ENCODE measurements at regions not wholly inside any gene's neighbourhood (a gene's known extent, or its start where the extent isn't known, plus 50 kb on each side); places are given as distances from the start of the nearest gene placed in this dataset.
A peak's percentile ranks its signal among the peaks of the same experiment; 100 is the strongest.

DNA sequence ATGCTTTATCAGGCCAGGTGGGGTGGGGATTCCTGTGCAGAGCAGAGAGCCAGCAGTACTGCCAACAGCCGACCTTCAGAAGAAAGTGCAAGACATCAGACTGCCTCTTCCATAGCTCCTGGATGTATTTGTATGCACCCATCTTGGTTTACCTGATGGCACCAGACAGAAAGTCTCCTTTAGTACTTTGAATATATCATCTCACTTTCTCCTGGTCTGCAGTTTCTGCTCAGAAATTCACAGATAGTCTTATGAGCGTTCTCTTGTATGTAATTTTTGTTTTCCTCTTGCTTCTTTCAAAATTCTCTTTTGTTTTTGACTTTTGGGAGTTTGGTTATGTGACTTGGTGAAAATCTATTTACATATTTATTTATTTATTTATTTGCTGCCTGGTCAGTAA lies 446.4 kb upstream of the CADM1 start:
- no peak for DNase-seq (ENCODE audit: low read depth in 4 of 4, low spot score in 1 of 4)

GRCh38 chr11:115944596-115944995 lies 440.4 kb upstream of the CADM1 start:
- no peak for DNase-seq (ENCODE audit: low read depth in 4 of 4, low spot score in 1 of 4)

DNA sequence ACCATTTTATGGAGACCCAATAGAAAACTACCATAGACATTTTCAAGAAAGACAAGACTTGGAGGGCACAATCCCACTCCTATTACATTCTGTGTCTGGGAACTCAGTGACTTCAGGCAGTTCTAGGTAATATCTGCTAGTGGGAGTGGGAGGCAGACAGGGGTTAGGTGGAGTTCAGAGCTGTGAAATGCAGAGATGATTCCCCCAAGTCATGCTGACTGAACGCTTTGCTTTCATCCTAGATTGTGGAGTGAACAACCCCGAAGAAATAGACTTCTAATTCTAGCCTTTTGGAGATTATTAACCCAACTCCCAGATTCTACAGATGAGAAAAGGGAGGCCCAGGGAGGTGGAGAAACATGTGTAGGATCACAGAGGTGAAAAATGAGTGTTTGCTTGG lies 437.8 kb upstream of the CADM1 start:
- no peak for DNase-seq (ENCODE audit: low read depth in 4 of 4, low spot score in 1 of 4)

DNA sequence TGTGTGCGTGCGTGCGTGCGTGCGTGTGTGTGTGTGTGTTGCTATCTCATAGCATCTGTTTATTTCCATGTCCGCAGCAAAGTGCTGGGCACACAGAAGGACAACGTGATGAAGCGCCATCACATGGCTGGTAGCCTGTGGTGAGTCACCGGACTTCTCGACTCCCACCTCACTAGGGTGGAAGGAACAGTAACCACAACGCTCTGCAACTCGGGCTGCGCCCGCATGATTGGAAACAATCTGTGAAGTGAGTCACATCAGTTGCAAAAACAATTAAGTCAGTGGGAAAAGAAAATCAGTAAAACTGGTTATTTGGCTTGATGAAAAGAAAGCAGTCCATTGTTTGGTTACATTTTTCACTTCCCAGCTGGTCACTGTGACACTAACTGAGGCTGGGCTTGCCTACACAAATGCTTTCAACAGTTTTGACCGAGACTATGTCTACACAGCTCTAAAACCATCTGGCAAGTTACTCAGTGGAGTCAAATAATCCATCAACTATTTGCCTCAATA lies 437.3 kb upstream of the CADM1 start:
- DNase-seq (ENCODE audit: low read depth in 4 of 4, low spot score in 1 of 4): no peak

- no peak for DNase-seq (ENCODE audit: low read depth in 4 of 4, low spot score in 1 of 4)
These were observed 436.8 kb upstream of the CADM1 start for GRCh38 chr11:115941044-115941443.

DNA sequence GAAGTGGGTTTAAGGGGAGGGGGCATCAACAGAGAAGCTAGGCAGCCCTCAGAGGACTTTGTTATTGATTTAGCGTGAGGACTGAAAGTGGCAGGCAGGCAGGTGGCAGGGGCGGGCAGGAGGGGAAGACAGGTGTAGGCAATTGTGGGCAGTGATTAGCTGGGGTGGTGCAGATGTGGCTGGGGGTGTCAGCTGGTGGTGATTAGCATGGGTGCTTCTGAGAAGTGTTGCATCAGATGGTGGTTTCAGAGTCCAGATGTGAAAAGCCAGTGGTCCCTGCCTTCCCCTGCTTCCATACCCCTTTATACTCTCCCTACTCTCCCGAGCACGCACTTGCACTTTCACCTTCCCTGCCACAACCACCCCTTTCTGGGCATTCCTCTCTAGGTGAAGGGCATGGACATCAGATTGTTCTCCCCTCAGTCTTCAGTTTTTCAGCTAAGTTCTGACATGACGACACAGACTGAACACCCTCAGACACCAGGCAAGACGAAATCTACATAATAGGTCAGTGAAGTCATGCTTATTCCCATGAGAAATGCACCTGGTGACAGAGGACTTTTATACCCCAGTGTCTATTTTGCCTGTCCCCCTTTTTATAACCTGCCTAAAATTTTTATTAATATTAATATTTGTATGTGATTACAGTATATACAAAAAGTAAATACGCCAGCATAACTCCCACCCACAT lies 435.7 kb upstream of the CADM1 start:
- DNase-seq (ENCODE audit: low read depth in 4 of 4, low spot score in 1 of 4): no peak

GRCh38 chr11:115939104-115939730 lies 435.0 kb upstream of the CADM1 start:
- no peak for DNase-seq (ENCODE audit: low read depth in 4 of 4, low spot score in 1 of 4)

DNA sequence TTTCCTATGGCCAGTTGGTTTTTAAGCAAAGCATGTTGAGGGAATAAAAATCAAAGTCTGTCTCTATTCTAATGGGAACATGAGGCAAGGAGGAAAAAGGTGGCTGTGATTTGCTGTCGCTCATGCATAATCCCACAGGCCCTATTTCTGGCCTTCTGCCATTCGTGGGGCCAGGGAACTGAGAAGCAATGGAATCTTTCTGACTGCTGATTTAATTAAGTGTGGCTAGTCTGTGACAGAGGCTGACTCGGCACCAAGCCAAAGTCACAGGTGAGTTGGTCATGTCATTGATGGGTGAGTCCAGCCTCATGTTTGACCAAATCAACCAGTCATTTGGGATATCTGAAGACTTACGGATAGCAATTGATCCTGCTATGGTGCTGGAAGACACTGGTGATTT lies 429.3 kb upstream of the CADM1 start:
- no peak for DNase-seq (ENCODE audit: low read depth in 4 of 4, low spot score in 1 of 4)

DNA sequence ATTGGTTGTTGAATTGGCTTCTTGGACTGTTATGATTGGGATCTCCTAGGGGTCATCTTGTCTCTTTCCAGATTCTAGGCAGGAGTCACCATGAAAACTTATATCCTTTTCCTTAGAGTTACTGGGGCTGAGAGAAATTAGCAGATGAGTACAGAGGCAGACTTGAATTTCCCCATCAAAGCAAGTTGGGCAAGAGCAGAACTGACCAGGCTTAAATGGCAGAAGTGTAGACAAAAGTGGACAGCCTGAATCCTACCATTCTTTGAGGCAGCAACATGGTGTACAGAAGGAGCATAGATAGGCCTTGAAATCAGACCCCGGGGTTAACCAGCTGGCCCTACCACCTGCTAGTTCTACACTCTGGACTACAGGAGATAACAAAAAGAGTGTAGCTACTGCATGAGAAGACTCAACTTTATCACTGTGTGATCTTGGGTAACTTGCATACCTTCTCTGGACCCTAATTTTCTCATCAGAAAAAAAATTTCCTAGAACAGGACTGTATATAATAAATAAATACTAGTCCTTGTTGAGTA lies 427.4 kb upstream of the CADM1 start:
- no peak for DNase-seq (ENCODE audit: low read depth in 4 of 4, low spot score in 1 of 4)

DNA sequence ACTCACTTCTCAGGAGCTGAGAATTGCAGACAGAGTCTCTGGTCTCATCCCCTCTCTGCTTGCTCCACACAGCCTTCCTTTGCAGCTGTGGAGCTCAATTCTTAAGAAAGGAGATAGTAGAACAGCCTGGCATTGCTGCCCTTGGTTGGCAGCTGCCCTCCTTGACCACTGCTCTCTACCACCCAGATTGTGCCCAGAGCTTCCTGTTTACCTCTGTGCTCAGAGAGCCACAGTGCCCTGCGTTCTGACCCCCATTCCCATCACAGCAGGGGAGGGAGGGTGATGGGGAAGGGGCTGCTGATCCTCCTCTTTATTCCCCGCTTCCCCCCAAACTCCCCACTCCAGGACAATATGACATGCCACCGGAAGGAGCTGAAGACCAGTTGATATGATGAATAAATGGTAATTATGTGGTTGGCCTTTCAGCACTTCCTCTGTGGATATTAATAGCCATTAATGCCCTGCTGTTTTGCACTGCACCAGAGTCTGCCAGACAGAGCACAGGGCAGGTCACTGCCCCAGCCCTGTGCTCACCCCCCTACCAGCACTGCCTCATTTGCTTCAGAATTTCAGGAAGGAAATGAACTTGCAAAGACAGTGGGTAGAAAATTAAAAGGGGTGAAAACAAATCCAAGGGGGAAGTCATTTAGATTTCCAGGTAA lies 426.8 kb upstream of the CADM1 start:
- DNase-seq (ENCODE audit: low read depth in 4 of 4, low spot score in 1 of 4): no peak

DNA sequence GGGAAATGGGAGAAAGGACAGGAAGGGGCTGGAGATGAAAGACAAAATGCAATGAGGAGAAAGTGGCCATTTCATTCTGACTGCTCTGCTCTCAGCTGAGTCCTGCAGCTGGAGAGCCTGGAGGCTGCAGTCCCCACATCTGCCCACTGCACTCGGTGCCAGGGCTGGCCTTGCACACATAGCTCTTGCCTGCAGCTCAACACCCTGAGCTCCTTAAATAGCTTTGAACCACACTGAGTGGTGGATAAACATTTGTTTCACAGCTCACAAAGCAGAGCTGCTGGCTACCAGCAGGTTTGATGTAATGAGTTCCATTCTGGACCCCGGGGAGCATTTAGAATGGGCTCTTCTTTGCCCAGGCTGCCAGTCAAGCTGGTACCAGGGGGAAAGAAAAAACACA lies 426.1 kb upstream of the CADM1 start:
- no peak for DNase-seq (ENCODE audit: low read depth in 4 of 4, low spot score in 1 of 4)

GRCh38 chr11:115929618-115930129 lies 425.5 kb upstream of the CADM1 start:
- no peak for DNase-seq (ENCODE audit: low read depth in 4 of 4, low spot score in 1 of 4)

DNA sequence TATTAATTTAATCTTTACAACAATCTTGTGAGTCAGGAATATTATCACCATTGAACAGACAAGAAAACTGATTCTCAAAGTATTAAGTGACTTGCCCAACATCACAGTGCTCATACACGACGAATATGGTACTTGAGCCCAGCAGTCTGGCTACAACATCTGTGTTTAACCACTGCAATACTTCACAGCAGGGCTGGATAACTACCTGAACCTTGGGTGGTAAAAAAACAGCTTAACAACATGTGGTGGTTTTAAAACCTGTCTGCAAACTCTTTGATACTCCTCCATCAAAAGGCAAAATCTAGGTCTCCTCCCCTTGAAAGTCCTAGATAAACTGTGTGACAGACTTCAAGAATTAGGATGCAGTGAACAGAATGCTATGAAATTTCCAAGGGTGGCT lies 424.6 kb upstream of the CADM1 start:
- no peak for DNase-seq (ENCODE audit: low read depth in 4 of 4, low spot score in 1 of 4)

GRCh38 chr11:115927823-115928329 lies 423.7 kb upstream of the CADM1 start:
- DNase-seq (ENCODE audit: low read depth in 4 of 4, low spot score in 1 of 4): no peak

- no peak for DNase-seq (ENCODE audit: low read depth in 4 of 4, low spot score in 1 of 4)
These were observed 422.4 kb upstream of the CADM1 start for GRCh38 chr11:115926601-115927000.

DNA sequence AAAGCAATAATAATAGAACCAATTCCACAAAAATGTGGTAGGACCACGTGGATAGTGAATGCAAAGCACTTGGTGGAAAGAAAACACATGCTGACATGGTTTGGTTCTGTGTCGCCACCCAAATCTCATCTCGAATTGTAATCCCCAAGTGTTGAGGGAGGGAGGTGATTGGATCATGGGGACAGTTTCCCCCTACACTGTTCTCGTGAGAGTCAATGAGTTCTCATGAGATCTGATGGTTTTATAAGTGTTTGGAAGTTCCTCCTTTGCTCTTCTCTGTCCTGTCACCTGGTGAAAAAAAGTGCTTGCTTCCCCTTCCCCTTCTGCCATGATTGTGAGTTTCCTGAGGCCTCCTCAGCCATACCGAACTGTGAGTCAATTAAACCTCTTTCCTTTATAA lies 421.9 kb upstream of the CADM1 start:
- DNase-seq (ENCODE audit: low read depth in 4 of 4, low spot score in 1 of 4): no peak

- DNase-seq (ENCODE audit: low read depth in 4 of 4, low spot score in 1 of 4): no peak
These were observed 421.4 kb upstream of the CADM1 start for GRCh38 chr11:115925568-115926090.

DNA sequence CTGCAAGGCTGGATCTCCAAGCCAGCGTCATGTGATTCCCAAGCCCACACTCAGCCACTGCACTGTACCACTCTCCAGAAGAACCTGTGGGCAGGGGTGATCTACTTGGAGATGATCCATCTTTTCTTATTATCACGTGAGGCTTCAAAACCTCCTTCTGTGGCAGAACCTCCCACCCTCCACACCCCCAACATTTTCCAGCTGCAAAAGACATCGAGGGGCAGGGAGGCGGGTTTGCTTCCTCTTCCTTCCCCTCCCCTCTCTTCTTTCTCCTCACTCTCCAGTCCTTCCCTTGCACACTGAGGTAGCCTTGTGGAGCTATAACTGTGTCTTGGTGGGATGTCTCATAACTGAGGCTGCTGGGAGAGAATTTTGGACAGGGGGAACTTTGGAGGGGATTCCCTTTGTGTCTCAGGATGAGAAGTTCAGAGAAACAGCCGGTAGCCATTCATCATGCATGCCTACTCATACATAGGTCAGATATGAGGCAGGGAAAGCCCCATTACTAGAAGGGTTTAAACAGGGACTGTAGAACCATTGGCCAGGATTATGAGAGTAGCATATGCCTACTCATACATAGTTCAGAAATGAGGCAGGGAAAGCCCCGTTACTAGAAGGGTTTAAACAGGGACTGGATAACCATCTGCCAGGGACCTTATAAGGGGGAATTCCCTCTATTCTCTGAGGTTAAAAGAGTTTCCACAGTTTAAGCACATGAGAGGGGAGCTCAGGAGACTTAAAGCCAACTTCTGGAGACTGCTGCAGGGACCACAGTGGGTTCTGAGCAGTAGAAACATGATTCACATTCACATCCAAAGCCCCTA lies 420.7 kb upstream of the CADM1 start:
- peak in 1 of 4 experiments; percentile 23 for DNase-seq (ENCODE audit: low read depth in 4 of 4, low spot score in 1 of 4)

GRCh38 chr11:115922876-115923275 lies 418.7 kb upstream of the CADM1 start:
- DNase-seq (ENCODE audit: low read depth in 4 of 4, low spot score in 1 of 4): no peak

- DNase-seq (ENCODE audit: low read depth in 4 of 4, low spot score in 1 of 4): no peak
These were observed 417.8 kb upstream of the CADM1 start for GRCh38 chr11:115921986-115922385.

- DNase-seq (ENCODE audit: low read depth in 4 of 4, low spot score in 1 of 4): no peak
These were observed 417.3 kb upstream of the CADM1 start for GRCh38 chr11:115921540-115921939.

All from stimulated activated CD4-positive, alpha-beta T cell treated with anti-CD3 and anti-CD28 coated beads, Interleukin-1b, Interleukin-23, amount 100 ng/mL, for 24 hours (primary cell).